ENCODE measurements at regions not wholly inside any gene's neighbourhood (a gene's known extent, or its start where the extent isn't known, plus 50 kb on each side); places are given as distances from the start of the nearest gene placed in this dataset.

DNA sequence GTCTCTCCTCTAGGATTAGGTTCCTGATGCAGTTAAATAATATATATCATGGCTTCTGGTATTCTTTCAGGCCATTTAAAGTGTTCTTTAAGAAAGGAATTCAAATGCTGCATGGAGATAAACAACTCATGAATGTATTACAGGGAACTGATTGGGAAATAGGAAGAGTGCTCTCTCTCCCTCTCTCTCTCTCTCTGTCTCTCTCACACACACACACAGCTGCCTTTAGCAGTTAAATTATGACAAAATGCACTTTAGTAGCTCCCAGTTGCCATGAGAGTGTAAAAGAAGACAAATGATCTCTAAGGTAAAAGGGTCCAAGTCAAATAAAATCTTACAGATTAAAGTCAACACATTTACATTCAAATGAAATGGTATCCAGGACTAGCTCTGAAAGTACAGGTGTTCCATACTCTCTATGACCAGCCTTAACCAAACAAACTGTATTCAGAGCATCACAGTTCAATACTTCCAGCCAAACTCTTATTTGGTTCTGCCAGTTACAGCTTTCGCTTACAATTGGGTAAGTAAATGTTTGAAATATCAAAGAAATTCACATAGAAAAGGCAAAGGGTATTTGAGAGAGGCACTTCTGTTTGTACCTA is 94.7 kb upstream of the CXXC4 start:
- TF ChIP-seq, protein P1, sequence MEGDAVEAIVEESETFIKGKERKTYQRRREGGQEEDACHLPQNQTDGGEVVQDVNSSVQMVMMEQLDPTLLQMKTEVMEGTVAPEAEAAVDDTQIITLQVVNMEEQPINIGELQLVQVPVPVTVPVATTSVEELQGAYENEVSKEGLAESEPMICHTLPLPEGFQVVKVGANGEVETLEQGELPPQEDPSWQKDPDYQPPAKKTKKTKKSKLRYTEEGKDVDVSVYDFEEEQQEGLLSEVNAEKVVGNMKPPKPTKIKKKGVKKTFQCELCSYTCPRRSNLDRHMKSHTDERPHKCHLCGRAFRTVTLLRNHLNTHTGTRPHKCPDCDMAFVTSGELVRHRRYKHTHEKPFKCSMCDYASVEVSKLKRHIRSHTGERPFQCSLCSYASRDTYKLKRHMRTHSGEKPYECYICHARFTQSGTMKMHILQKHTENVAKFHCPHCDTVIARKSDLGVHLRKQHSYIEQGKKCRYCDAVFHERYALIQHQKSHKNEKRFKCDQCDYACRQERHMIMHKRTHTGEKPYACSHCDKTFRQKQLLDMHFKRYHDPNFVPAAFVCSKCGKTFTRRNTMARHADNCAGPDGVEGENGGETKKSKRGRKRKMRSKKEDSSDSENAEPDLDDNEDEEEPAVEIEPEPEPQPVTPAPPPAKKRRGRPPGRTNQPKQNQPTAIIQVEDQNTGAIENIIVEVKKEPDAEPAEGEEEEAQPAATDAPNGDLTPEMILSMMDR (IDR thresholded peaks at IDR 0.05; ENCODE audit: low read depth, low read length), result no peak
- H3K4me3 ChIP-seq (replicated peaks in 1 of 2; ENCODE audit: low read depth in 2 of 2, low read length in 2 of 2), result no peak overlapping the region

DNA sequence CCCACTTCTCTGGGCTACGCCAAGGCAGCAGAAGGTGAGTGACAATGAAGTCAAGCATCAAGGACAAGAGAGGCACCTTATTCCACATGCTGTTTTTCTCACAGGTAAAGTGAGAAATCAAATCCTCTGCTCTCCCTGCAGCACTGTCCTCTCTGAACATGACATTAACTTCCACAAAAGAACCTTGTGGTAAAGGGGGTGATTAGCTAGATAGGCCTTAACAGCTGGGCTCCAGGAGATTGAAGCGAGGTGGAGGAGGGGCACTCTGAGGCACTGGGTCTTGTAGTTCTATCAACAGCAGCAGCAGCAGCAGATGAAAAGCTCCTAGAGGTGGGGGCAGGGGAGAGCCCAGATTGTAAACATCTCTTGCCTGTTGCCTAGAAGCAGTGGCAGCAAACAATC is 96.8 kb upstream of the CXXC4 start:
- no peak overlapping the region for H3K4me3 ChIP-seq (replicated peaks in 1 of 2; ENCODE audit: low read depth in 2 of 2, low read length in 2 of 2)
- no peak for DNase-seq (ENCODE audit: low read depth in 2 of 2)
- TF ChIP-seq, protein P1 (IDR thresholded peaks at IDR 0.05; ENCODE audit: low read depth, low read length), result no peak

More for the DNA sequence above, 94.7 kb upstream of the CXXC4 start:
- DNase-seq (ENCODE audit: low read depth in 2 of 2), result peak in 1 of 2 donors; percentile 8

DNA sequence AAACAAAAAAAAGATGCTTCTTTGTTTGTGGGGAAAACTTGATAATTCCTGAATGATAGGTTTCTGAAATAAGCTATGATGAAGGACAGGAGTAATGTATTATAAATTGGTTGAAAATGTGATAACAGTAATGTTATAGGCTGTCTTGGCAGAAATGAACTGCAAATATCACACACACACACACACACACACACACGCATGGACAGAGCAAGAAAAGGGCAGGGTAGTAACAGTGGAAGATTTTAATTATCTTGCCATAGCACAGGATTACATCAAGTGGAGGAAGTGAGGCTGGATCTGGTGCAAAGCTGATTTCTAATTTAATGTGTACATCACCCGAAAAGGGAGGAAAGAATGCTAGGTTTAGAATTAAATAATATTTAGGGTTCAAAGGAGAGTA is 97.5 kb upstream of the CXXC4 start:
- no peak overlapping the region for H3K4me3 ChIP-seq (replicated peaks in 1 of 2; ENCODE audit: low read depth in 2 of 2, low read length in 2 of 2)
- TF ChIP-seq, protein P1 (IDR thresholded peaks at IDR 0.05; ENCODE audit: low read depth, low read length), result no peak
- DNase-seq (ENCODE audit: low read depth in 2 of 2), result no peak

DNA sequence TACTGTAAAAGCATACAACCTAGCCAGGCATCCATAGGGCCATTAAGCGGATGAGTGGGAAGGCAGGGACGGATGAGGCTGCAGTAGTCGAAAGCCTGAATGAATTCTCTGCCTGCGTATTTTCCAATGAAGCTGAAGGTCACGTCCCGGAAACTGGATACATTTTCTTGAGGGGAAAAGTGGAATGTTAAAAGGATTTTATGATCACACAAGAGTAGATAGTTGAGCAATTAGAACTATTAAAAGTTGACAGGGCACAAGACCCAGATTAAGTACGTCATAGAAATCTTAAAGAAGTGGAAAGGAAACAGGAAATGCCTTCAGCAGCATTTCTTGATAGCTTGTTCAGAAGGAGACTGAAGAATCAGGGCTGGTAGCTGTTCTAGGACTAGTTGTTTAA is 98.3 kb upstream of the CXXC4 start:
- H3K4me3 ChIP-seq (replicated peaks in 1 of 2; ENCODE audit: low read depth in 2 of 2, low read length in 2 of 2), result no peak overlapping the region
- TF ChIP-seq, protein P1 (IDR thresholded peaks at IDR 0.05; ENCODE audit: low read depth, low read length), result no peak
- DNase-seq (ENCODE audit: low read depth in 2 of 2), result peak; percentile 9 to 73

DNA sequence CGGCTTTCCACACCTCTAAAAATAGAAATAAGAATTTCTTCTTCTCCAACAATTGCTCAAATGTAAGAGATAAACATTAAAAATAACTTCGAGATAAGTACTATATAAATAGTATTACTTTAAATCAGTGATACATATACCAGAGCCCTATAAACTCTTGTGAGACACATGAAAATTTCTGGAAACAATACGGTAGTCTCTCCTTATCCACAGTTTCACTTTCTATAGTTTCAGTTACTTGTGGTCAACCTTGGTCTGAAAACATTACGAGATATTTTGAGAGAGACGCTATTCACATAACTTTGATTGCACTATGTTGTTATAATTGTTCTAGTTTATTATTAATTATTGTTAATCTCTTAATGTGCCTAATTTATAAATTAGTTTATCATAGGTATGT is 101.5 kb upstream of the CXXC4 start:
- TF ChIP-seq, protein P1 (IDR thresholded peaks at IDR 0.05; ENCODE audit: low read depth, low read length), result no peak

DNA sequence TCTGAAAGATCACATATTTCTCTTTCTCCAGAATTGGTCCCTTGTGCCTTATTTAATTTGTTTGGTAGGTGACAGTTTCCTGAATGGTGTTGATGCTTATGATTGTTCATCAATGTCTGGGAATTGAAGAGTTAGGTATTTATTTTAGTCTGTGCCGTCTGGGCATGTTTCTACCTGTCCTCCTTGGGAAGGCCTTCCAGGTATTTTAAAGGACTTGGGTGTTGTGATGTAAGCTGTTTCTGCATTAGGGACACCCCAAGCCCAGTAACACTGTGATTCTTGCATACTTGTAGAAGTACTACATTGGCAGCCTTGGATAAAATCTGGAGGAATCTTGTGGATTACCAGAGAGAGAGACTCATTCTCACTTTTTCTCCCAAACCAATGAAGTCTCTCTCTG is 120.8 kb upstream of the CXXC4 start:
- TF ChIP-seq, protein P1 (IDR thresholded peaks at IDR 0.05; ENCODE audit: low read depth, low read length), result no peak
- H3K4me3 ChIP-seq (replicated peaks in 1 of 2; ENCODE audit: low read depth in 2 of 2, low read length in 2 of 2), result no peak overlapping the region
- no peak for DNase-seq (ENCODE audit: low read depth in 2 of 2)

More for the DNA sequence above, 101.5 kb upstream of the CXXC4 start:
- no peak for DNase-seq (ENCODE audit: low read depth in 2 of 2)
- no peak overlapping the region for H3K4me3 ChIP-seq (replicated peaks in 1 of 2; ENCODE audit: low read depth in 2 of 2, low read length in 2 of 2)

DNA sequence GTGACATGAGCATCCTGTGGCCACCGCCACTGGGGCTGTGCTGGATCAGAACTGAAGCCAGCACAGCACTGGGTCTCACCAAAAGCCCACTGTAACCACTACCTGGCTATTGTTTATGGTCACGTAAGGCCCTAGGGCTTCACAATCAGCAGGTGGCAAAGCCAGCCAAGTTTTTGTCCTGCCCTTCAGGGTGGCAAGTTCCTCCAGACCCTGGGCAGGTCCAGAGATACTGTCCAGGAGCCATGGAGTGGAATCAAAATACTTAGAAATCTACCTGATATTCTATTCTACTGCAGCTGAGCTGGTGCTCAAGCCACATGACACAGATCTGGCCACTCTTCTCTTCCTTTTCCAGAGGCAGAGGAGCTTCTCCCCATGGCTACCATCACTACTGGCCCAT is 121.2 kb upstream of the CXXC4 start:
- TF ChIP-seq, protein P1 (IDR thresholded peaks at IDR 0.05; ENCODE audit: low read depth, low read length), result no peak
- H3K4me3 ChIP-seq (replicated peaks in 1 of 2; ENCODE audit: low read depth in 2 of 2, low read length in 2 of 2), result no peak overlapping the region
- DNase-seq (ENCODE audit: low read depth in 2 of 2), result no peak
